ENCODE measurements at regions not wholly inside any gene's neighbourhood (a gene's known extent, or its start where the extent isn't known, plus 50 kb on each side); places are given as distances from the start of the nearest gene placed in this dataset.

DNA sequence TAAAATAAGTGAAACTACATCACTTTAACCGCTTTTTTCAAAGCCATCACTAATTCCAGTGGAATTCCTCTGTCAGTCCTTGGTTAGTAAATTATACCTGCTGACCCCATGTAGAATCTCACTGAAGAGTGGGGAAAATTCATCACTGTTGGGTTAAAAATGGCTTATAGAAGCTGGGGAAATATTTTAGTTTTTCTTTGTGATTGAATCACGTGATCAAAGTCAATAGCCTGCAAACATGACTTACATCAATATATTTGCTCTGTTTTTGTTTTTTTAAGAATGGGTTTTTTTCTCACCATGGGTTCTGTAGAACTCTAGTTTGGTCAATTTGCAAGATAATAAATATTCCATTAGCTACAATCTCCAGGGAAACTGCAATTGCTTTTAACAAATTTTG is 445.2 kb upstream of the FAM47C start:
- no peak overlapping the region for H3K27ac ChIP-seq (ENCODE audit: low read depth, low read length)
- no peak overlapping the region for H3K9ac ChIP-seq (ENCODE audit: extremely low read depth, low read length, poor library complexity, severe bottlenecking)
- no peaks in the 10 kb centered on the region for H3K36me3 Mint-ChIP-seq (ENCODE audit: low read depth)
- H3K9me3 ChIP-seq (ENCODE audit: control insufficient read depth, low read length), result no peaks in the 10 kb centered on the region
- H3K27me3 ChIP-seq (ENCODE audit: control insufficient read depth, insufficient read depth, low read length, poor library complexity, severe bottlenecking), result no peaks in the 10 kb centered on the region
- TF ChIP-seq CTCF (conservative IDR thresholded peaks at IDR 0.05), result no peak
- no peak for DNase-seq
- no peak overlapping the region for H3K4me3 Mint-ChIP-seq
- no peaks in the 10 kb centered on the region for H3K4me1 ChIP-seq (ENCODE audit: control insufficient read depth, insufficient read depth, low read length)
- no peak overlapping the region for H3K27ac Mint-ChIP-seq
- peaks cover 30% of the 10 kb centered on the region for H3K9me3 Mint-ChIP-seq
- no CpG with 5 or more reads among the region's 2 CpGs for WGBS, 2 experiments (ENCODE audit: insufficient coverage in 1 of 2, insufficient read length in 1 of 2)
- no peaks in the 10 kb centered on the region for H3K36me3 ChIP-seq (ENCODE audit: control insufficient read depth, insufficient read depth, low read length)
- H3K4me3 ChIP-seq (ENCODE audit: low read length), result no peak overlapping the region
- H3K27me3 Mint-ChIP-seq (ENCODE audit: insufficient read depth), result no peaks in the 10 kb centered on the region
- H3K4me1 Mint-ChIP-seq, result no peaks in the 10 kb centered on the region

GRCh38 chrX:36568946-36569345 is 439.2 kb upstream of the FAM47C start:
- no peak for DNase-seq
- H3K27me3 Mint-ChIP-seq (ENCODE audit: insufficient read depth), result no peaks in the 10 kb centered on the region
- Histone ChIP-seq H3K4me3 (ENCODE audit: low read length) (no peak overlapping the region), H3K9me3 (ENCODE audit: control insufficient read depth, low read length) (no peaks in the 10 kb centered on the region), H3K4me1 (ENCODE audit: control insufficient read depth, insufficient read depth, low read length) (no peaks in the 10 kb centered on the region), H3K9ac (ENCODE audit: extremely low read depth, low read length, poor library complexity, severe bottlenecking) (no peak overlapping the region), H3K27me3 (ENCODE audit: control insufficient read depth, insufficient read depth, low read length, poor library complexity, severe bottlenecking) (no peaks in the 10 kb centered on the region), H3K27ac (ENCODE audit: low read depth, low read length) (no peak overlapping the region), H3K36me3 (ENCODE audit: control insufficient read depth, insufficient read depth, low read length) (no peaks in the 10 kb centered on the region)
- 91% methylated on average over 1 of the region's 1 CpG; no CpG with 5 or more reads in 1 of the 2 experiments for WGBS, 2 experiments (ENCODE audit: insufficient coverage in 1 of 2, insufficient read length in 1 of 2)
- H3K36me3 Mint-ChIP-seq (ENCODE audit: low read depth), result no peaks in the 10 kb centered on the region
- no peaks in the 10 kb centered on the region for H3K4me1 Mint-ChIP-seq
- peaks cover 30% of the 10 kb centered on the region for H3K9me3 Mint-ChIP-seq
- no peak overlapping the region for H3K4me3 Mint-ChIP-seq
- no peak overlapping the region for H3K27ac Mint-ChIP-seq
- no peak for TF ChIP-seq CTCF (conservative IDR thresholded peaks at IDR 0.05)

DNA sequence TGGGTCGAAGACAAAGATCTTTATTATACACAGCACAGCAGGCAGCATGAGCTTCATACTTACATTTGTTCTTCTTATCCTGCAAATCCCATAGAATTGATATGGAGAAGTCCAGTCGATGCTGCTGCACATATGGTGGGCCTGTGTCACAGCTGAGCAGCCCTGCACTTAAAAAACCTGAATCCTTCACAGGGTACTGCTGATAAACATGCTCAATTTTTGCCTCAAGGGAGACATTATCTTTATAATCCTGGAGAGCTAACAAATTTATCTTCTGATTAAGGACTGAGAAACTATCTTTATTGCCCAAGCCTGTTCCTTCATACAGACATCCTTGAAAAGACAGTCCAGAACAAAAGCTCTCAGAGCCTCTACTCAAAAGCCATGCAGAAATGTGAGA is 434.4 kb upstream of the FAM47C start:
- no peak for TF ChIP-seq CTCF (conservative IDR thresholded peaks at IDR 0.05)
- Mint-ChIP-seq H3K27me3 (ENCODE audit: insufficient read depth) (no peaks in the 10 kb centered on the region), H3K4me3 (no peak overlapping the region), H3K4me1 (peaks cover 3% of the 10 kb centered on the region), H3K36me3 (ENCODE audit: low read depth) (no peaks in the 10 kb centered on the region), H3K9me3 (peaks cover 39% of the 10 kb centered on the region), H3K27ac (no peak overlapping the region)
- no peak overlapping the region for H3K27ac ChIP-seq (ENCODE audit: low read depth, low read length)
- 77 to 83% methylated on average over 1 to 2 of the region's 2 CpGs for WGBS, 2 experiments (ENCODE audit: insufficient coverage in 1 of 2, insufficient read length in 1 of 2)
- H3K36me3 ChIP-seq (ENCODE audit: control insufficient read depth, insufficient read depth, low read length), result no peaks in the 10 kb centered on the region
- no peak for DNase-seq
- H3K9ac ChIP-seq (ENCODE audit: extremely low read depth, low read length, poor library complexity, severe bottlenecking), result no peak overlapping the region
- no peaks in the 10 kb centered on the region for H3K4me1 ChIP-seq (ENCODE audit: control insufficient read depth, insufficient read depth, low read length)
- H3K9me3 ChIP-seq (ENCODE audit: control insufficient read depth, low read length), result no peaks in the 10 kb centered on the region
- no peaks in the 10 kb centered on the region for H3K27me3 ChIP-seq (ENCODE audit: control insufficient read depth, insufficient read depth, low read length, poor library complexity, severe bottlenecking)
- H3K4me3 ChIP-seq (ENCODE audit: low read length), result no peak overlapping the region

All from endodermal cell (in vitro differentiated cells).